PC-9 (cell line): ENCODE measurements at regions not wholly inside any gene's neighbourhood (a gene's known extent, or its start where the extent isn't known, plus 50 kb on each side); places are given as distances from the start of the nearest gene placed in this dataset.

ENCODE experiments used
- BruUV-seq: library from RNA; stranded (reverse); fragments of 400-500 nt; replicated peaks from 2 replicates; lab custom pipeline; 2021; lab: Mats Ljungman, UMichigan
- CTCF ChIA-PET: fragments of 300-600 bp; sonication (Branson Sonifier 250); formaldehyde crosslinking; loops from one replicate; lab custom pipeline; 2022; ENCODE audit warnings: antibody characterized with exemption; lab: Charles Lee
- POLR2A ChIA-PET: fragments of 300-600 bp; sonication (Branson Sonifier 250); formaldehyde crosslinking; loops from one replicate; lab custom pipeline; 2022; ENCODE audit warnings: antibody characterized with exemption; ENCODE audit not compliant: unreplicated experiment; lab: Charles Lee
- DNase-seq, 2 experiments: peaks; one replicate each; pipeline versions ENCODE4 v3.0.0 to v3.0.0-alpha.2; 2015 to 2022; ENCODE audit warnings: mixed read lengths in 1 of 2
- H2AFZ ChIP-seq: fragments of 200-600 bp; sonication (generic); 2 replicates; pipeline ENCODE4 v1.8.1; 2017; ENCODE audit warnings: antibody characterized with exemption
- H3F3A ChIP-seq: fragments of 200-600 bp; sonication (generic); 2 replicates; pipeline ENCODE4 v1.8.1; 2017; ENCODE audit warnings: antibody characterized with exemption, mild to moderate bottlenecking, low read depth; ENCODE audit not compliant: insufficient read depth
- H3K27ac ChIP-seq: fragments of 200-600 bp; sonication (generic); 2 replicates; pipeline ENCODE4 v1.6.1; 2016; ENCODE audit warnings: mixed run types
- H3K27me3 ChIP-seq: fragments of 200-600 bp; sonication (generic); 2 replicates; pipeline ENCODE4 v1.6.1; 2016; ENCODE audit warnings: low read depth, mixed run types; ENCODE audit not compliant: insufficient read depth
- H3K36me3 ChIP-seq: fragments of 200-600 bp; sonication (generic); 2 replicates; pipeline ENCODE4 v1.6.1; 2016; ENCODE audit warnings: low read depth, mixed run types
- H3K4me1 ChIP-seq: fragments of 200-600 bp; sonication (generic); replicated peaks from 2 replicates; pipeline ENCODE4 v1.6.1; 2016; ENCODE audit warnings: mixed run types; ENCODE audit not compliant: insufficient read depth
- H3K4me2 ChIP-seq: fragments of 200-600 bp; sonication (generic); 2 replicates; pipeline ENCODE4 v1.6.1; 2017; ENCODE audit warnings: mixed run types
- H3K4me3 ChIP-seq: fragments of 200-600 bp; sonication (generic); 2 replicates; pipeline ENCODE4 v1.6.1; 2016; ENCODE audit warnings: mixed run types
- H3K79me2 ChIP-seq: fragments of 200-600 bp; sonication (generic); 2 replicates; pipeline ENCODE4 v1.6.1; 2017; ENCODE audit warnings: low read depth, mixed run types
- H3K9me2 ChIP-seq: fragments of 200-600 bp; sonication (generic); 2 replicates; pipeline ENCODE4 v1.8.1; 2017; ENCODE audit warnings: mild to moderate bottlenecking; ENCODE audit not compliant: insufficient read depth
- H3K9me3 ChIP-seq: fragments of 200-600 bp; sonication (generic); 2 replicates; pipeline ENCODE4 v1.8.1; 2016; ENCODE audit warnings: low read depth; ENCODE audit not compliant: insufficient read depth
- H4K20me1 ChIP-seq: fragments of 200-600 bp; sonication (generic); 2 replicates; pipeline ENCODE4 v1.8.1; 2017; ENCODE audit not compliant: insufficient read depth
- EZH2 ChIP-seq: fragments of 200-600 bp; sonication (generic); IDR thresholded peaks from 2 replicates; pipeline ENCODE4 v1.8.0; 2017; ENCODE audit warnings: antibody characterized with exemption, low read depth
- intact Hi-C: fragments of 100-400 bp; cut with micrococcal nuclease; formaldehyde crosslinking; loops from one replicate; pipeline ENCODE4 v1.10.0; 2022; ENCODE audit not compliant: unreplicated experiment
- TF ChIP-seq, protein P1 (sequence below): fragments of 200-600 bp; sonication (generic); conservative IDR thresholded peaks from 2 replicates; pipeline ENCODE4 v1.6.1; 2017; ENCODE audit warnings: mixed run types, antibody characterized with exemption, mild to moderate bottlenecking, moderate library complexity

GRCh38 chr2:118243031-118243430 lies 154.8 kb downstream of the INSIG2 start:
- H3K9me2 ChIP-seq, result no peaks in the 10 kb centered on the region
- peak overlapping the region; percentile 17 for H3K27ac ChIP-seq
- peak overlapping the region; percentile 43 for H3K4me2 ChIP-seq
- peaks cover 41% of the 10 kb centered on the region for H3K4me1 ChIP-seq
- intact Hi-C loops, result no loop called here
- H3F3A ChIP-seq, result peaks cover 18% of the 10 kb centered on the region
- H3K4me3 ChIP-seq, result no peak overlapping the region
- H2AFZ ChIP-seq, result no peak overlapping the region
- H3K9me3 ChIP-seq, result 0 out of 2 replicates have a peak, but pooled peaks cover 3% of the 10 kb centered on the region
- ChIA-PET POLR2A (no interaction called here), CTCF (interaction anchor here (0.6 to 1.2 kb wide), 2 partner anchors 31 to 195 kb away, joined by 3 to 4 read pairs; no protein-coding TSS in a partner anchor)
- no peaks in the 10 kb centered on the region for H3K36me3 ChIP-seq
- TF ChIP-seq, protein P1, sequence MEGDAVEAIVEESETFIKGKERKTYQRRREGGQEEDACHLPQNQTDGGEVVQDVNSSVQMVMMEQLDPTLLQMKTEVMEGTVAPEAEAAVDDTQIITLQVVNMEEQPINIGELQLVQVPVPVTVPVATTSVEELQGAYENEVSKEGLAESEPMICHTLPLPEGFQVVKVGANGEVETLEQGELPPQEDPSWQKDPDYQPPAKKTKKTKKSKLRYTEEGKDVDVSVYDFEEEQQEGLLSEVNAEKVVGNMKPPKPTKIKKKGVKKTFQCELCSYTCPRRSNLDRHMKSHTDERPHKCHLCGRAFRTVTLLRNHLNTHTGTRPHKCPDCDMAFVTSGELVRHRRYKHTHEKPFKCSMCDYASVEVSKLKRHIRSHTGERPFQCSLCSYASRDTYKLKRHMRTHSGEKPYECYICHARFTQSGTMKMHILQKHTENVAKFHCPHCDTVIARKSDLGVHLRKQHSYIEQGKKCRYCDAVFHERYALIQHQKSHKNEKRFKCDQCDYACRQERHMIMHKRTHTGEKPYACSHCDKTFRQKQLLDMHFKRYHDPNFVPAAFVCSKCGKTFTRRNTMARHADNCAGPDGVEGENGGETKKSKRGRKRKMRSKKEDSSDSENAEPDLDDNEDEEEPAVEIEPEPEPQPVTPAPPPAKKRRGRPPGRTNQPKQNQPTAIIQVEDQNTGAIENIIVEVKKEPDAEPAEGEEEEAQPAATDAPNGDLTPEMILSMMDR, result no peak
- TF ChIP-seq EZH2, result no peak
- no TSS peak for BruUV-seq
- DNase-seq, result no peak
- H3K79me2 ChIP-seq, result no peaks in the 10 kb centered on the region
- H3K27me3 ChIP-seq, result no peaks in the 10 kb centered on the region
- no peaks in the 10 kb centered on the region for H4K20me1 ChIP-seq

DNA sequence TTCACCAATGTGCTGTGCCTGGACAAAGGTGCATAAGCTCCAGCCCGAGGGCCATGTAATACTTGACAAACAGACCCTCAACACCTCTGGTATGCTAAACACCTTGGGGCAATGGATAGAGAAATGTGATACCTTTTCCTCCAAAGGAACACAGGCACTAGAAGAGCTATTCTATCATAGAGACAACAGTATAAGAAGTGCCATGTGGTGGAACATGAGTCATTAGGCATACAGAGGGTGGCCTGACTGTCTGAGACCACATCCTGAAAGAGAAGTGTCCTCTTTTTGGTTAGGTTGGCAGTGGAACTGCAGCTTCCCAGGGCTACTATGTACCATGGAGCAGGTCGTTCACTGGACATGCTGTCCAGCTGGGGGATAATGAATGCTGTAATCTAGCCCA lies 153.9 kb downstream of the INSIG2 start:
- CTCF ChIA-PET, result interaction anchor here (1.2 kb wide), 1 partner anchor 194 kb away, joined by 4 read pairs; no protein-coding TSS in a partner anchor

GRCh38 chr2:118241128-118241527 lies 152.9 kb downstream of the INSIG2 start:
- H3F3A ChIP-seq, result peaks cover 18% of the 10 kb centered on the region
- H3K9me3 ChIP-seq, result 0 out of 2 replicates have a peak, but pooled peaks cover 3% of the 10 kb centered on the region
- H3K27me3 ChIP-seq, result no peaks in the 10 kb centered on the region
- H2AFZ ChIP-seq, result no peak overlapping the region
- peaks cover 41% of the 10 kb centered on the region for H3K4me1 ChIP-seq
- no peak overlapping the region for H3K4me3 ChIP-seq
- no peaks in the 10 kb centered on the region for H3K36me3 ChIP-seq
- POLR2A ChIA-PET, result no interaction called here
- DNase-seq, result no peak
- CTCF ChIA-PET, result no interaction called here
- no peaks in the 10 kb centered on the region for H4K20me1 ChIP-seq
- intact Hi-C loops, result no loop called here
- no peaks in the 10 kb centered on the region for H3K9me2 ChIP-seq
- H3K27ac ChIP-seq, result no peak overlapping the region
- no TSS peak for BruUV-seq
- no peak for TF ChIP-seq EZH2
- TF ChIP-seq, protein P1, result no peak
- H3K79me2 ChIP-seq, result no peaks in the 10 kb centered on the region
- 0 out of 2 replicates have a peak overlapping the region, but pooled peaks have one; percentile 43 for H3K4me2 ChIP-seq

More for the DNA sequence above, 153.9 kb downstream of the INSIG2 start:
- POLR2A ChIA-PET, result interaction anchor here (0.6 kb wide), 2 partner anchors 8 to 239 kb away, joined by 3 to 7 read pairs; no protein-coding TSS in a partner anchor
- Histone ChIP-seq H3K9me3 (0 out of 2 replicates have a peak, but pooled peaks cover 3% of the 10 kb centered on the region), H3K36me3 (no peaks in the 10 kb centered on the region), H3K79me2 (no peaks in the 10 kb centered on the region), H4K20me1 (no peaks in the 10 kb centered on the region), H3K4me3 (no peak overlapping the region), H3K4me1 (peaks cover 41% of the 10 kb centered on the region), H2AFZ (no peak overlapping the region), H3K4me2 (peak overlapping the region; percentile 43), H3K27ac (peak overlapping the region; percentile 25), H3K27me3 (no peaks in the 10 kb centered on the region), H3K9me2 (no peaks in the 10 kb centered on the region), H3F3A (peaks cover 18% of the 10 kb centered on the region)
- BruUV-seq, result no TSS peak
- DNase-seq, result peak; percentile 61 to 97
- TF ChIP-seq, protein P1, result peak; percentile 39
- TF ChIP-seq EZH2, result no peak
- intact Hi-C loops, result no loop called here
